Spinal cord (tissue), 9 donors: ENCODE measurements at regions not wholly inside any gene's neighbourhood (a gene's known extent, or its start where the extent isn't known, plus 50 kb on each side); places are given as distances from the start of the nearest gene placed in this dataset.

Experiments used
- DNase-seq, 6 donors: peaks; one replicate each; pipeline versions ENCODE4 v3.0.0 to v3.0.0-alpha.2; 2013 to 2015; ENCODE audit warnings: low spot score in 6 of 6, low read depth in 4 of 6
- H3K27ac ChIP-seq: one replicate; pipeline ENCODE4 v1.5.1; 2013; ENCODE audit warnings: low read depth, low read length, control low read depth
- H3K27me3 ChIP-seq: one replicate; pipeline ENCODE4 v1.6.1; 2013; ENCODE audit warnings: low read length; ENCODE audit not compliant: control insufficient read depth, insufficient read depth
- H3K36me3 ChIP-seq: one replicate; pipeline ENCODE4 v1.6.1; 2013; ENCODE audit warnings: low read length; ENCODE audit not compliant: control insufficient read depth, insufficient read depth
- H3K4me1 ChIP-seq: one replicate; pipeline ENCODE4 v1.6.1; 2013; ENCODE audit warnings: low read length; ENCODE audit not compliant: control insufficient read depth, insufficient read depth
- H3K4me3 ChIP-seq: one replicate; pipeline ENCODE4 v1.5.1; 2013; ENCODE audit warnings: low read depth, low read length, control low read depth
- H3K9me3 ChIP-seq: one replicate; pipeline ENCODE4 v1.6.1; 2013; ENCODE audit warnings: low read length; ENCODE audit not compliant: control insufficient read depth, insufficient read depth
- WGBS: methylation state at CpG from one replicate; pipeline ENCODE4 v1.1.5; 2013; ENCODE audit warnings: missing lambda C conversion rate; ENCODE audit not compliant: insufficient coverage; 5-methylcytosine and 5-hydroxymethylcytosine counted together
- donor health status: healthy.

DNA sequence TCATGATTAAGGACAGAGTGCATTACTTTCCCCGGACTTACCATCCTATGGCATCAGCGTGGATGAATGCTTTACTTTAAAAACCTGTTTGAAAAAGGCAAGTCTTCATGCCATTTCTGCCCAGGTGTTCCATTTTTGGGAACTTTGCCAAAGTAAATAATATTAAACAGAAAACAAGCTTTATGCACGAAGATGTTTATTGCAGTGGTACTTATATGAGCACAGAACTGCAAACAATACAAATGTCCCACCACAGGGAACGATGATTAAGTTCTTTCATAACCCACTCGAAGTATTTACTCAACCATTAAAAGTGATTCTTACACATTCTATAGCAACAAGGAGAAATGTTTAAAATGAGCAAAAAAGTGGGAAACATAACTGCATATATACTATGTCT lies 109.7 kb upstream of the GDF10 start:
- Histone ChIP-seq H3K4me1 (no peaks in the 10 kb centered on the region), H3K27me3 (no peaks in the 10 kb centered on the region), H3K27ac (no peak overlapping the region), H3K4me3 (no peak overlapping the region), H3K9me3 (no peaks in the 10 kb centered on the region), H3K36me3 (no peaks in the 10 kb centered on the region)
- DNase-seq, result no peak
- WGBS, result 100% methylated on average over 2 of the region's 5 CpGs

DNA sequence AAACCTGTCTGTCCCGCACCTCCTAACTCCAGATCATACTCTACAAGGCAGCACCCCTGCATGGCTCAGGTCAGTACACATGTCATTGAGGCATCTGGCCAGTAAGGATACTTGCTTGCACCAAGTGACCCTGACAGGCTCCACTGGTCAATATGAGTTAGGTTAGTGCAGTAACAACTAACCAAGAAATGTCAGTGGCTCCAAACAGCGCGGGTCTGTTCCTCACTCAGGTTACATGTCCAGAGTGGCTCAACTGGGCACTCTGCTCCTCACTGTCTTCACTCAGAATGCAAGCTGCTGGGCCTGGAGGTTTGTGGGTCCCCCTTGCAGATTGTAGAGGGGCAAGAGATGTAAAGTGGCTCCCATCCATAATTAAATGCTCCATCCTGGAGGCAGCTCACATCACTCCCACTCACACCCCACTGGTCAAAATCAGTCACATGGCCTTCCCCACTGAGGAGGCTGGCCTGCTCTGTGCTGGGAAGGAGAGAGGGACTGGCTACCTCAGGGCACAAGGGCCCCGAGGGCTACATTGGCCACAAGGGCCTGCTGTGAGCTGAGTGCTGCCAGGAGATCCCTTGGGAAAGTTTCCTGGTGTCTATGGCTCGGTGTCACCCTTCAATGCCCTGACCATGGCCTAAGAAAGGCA lies 109.1 kb upstream of the GDF10 start:
- Histone ChIP-seq H3K9me3 (no peaks in the 10 kb centered on the region), H3K36me3 (no peaks in the 10 kb centered on the region), H3K4me1 (no peaks in the 10 kb centered on the region), H3K4me3 (no peak overlapping the region), H3K27me3 (no peaks in the 10 kb centered on the region), H3K27ac (no peak overlapping the region)
- WGBS, result 84% methylated on average over 4 of the region's 5 CpGs
- DNase-seq, result no peak

DNA sequence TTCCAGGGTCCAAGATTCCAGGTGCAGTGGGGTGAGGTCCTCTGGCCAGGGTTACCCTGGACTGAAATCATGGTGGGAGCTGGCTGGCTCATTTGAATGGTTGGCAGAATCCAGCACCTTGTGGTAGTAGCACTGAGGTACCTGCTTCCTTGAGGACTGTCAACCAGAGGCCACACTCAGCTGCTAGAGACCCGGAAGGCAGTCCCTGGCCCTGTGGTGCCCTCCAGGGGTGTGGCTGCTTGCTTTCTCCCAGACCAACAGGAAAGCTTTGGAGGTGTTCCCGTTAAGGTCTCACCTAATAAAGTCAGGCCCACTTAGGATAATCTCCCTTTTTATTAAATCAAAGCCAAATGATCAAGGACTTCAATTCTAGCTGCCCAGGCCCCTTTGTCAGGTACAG lies 107.7 kb upstream of the GDF10 start:
- DNase-seq, result no peak
- H3K4me3 ChIP-seq, result no peak overlapping the region

DNA sequence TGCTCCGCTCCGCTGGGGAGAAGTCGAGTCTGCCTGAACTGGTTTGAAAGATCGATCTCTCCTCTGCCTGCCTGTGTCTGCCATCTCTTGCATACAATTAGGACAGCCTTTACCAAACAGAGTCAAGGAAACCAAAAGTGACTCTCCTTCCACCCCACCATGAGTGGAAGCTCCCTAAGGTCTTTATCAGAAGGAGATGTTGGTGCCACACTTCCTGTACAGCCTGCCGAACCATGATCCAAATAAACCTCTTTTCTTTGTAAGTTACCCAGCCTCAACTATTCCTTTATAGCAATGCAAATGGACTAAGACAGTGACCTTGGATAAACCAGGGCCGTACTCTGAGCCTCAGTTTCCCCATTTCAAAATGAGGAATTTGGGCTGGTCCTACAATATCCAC lies 106.3 kb upstream of the GDF10 start:
- Histone ChIP-seq H3K9me3 (no peaks in the 10 kb centered on the region), H3K27ac (no peak overlapping the region), H3K4me3 (no peak overlapping the region), H3K36me3 (no peaks in the 10 kb centered on the region), H3K4me1 (no peaks in the 10 kb centered on the region), H3K27me3 (no peaks in the 10 kb centered on the region)
- 97% methylated on average over 5 of the region's 6 CpGs for WGBS
- no peak for DNase-seq

More for the DNA sequence above, 107.7 kb upstream of the GDF10 start:
- no peaks in the 10 kb centered on the region for H3K9me3 ChIP-seq
- 61% methylated on average over 2 of the region's 2 CpGs for WGBS
- H3K4me1 ChIP-seq, result no peaks in the 10 kb centered on the region
- H3K27me3 ChIP-seq, result no peaks in the 10 kb centered on the region
- H3K27ac ChIP-seq, result no peak overlapping the region
- H3K36me3 ChIP-seq, result no peaks in the 10 kb centered on the region

DNA sequence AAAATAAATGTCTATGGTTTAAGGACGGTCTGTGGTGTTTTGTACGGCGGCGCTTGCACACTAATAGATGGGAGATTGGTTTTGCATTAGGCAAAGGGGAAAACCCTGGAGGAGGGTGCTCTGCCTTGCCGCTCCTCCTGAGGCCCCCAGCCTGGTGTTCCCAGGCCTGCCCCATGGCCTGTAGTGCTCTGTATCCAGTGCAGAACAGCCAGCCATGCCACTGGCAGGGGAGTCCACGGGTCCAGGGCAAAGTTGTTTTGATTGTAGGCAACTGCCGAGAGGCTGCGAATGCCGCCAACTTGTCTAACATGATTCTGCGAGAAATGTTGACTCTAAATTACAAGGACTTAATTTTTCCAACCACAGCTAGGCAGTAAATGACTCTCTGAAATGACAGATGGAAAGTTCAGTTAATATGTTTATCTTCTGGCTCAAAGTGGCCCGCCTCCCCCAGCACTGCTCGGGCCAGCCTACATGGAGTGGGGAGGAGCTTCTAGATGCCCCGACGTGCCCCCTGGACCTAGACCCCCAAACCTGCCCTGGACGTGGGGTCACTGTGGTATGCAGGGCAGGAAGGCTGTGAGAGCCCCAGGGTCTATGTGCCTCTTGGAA lies 104.6 kb upstream of the GDF10 start:
- DNase-seq, result no peak
- no peaks in the 10 kb centered on the region for H3K36me3 ChIP-seq
- no peaks in the 10 kb centered on the region for H3K4me1 ChIP-seq
- H3K4me3 ChIP-seq, result no peak overlapping the region
- no peaks in the 10 kb centered on the region for H3K9me3 ChIP-seq
- 90% methylated on average over 11 of the region's 15 CpGs for WGBS
- H3K27ac ChIP-seq, result no peak overlapping the region
- H3K27me3 ChIP-seq, result no peaks in the 10 kb centered on the region

DNA sequence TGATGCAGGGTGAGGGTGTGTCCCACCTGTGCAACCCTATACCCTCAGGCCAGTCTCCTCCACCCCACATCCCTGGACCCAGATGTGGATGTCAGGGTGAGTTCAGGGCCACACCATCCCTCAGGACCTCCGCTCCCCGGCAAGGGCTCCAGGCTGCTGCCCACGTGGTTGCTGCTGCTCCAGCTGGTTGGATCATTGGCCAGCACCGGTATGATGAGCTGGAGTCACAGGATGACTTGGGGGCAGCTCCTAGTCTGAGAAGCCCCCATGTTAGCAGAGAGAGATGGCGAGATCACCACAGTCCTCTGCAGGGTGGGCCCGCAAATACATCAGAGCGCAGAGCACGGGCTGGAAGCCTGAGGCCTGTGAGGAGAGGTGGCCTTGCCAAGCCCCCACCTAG lies 103.3 kb upstream of the GDF10 start:
- no peaks in the 10 kb centered on the region for H3K4me1 ChIP-seq
- no peak overlapping the region for H3K27ac ChIP-seq
- DNase-seq, result no peak
- H3K36me3 ChIP-seq, result no peaks in the 10 kb centered on the region
- H3K9me3 ChIP-seq, result no peaks in the 10 kb centered on the region
- WGBS, result 96% methylated on average over 8 of the region's 8 CpGs
- H3K27me3 ChIP-seq, result no peaks in the 10 kb centered on the region
- no peak overlapping the region for H3K4me3 ChIP-seq

DNA sequence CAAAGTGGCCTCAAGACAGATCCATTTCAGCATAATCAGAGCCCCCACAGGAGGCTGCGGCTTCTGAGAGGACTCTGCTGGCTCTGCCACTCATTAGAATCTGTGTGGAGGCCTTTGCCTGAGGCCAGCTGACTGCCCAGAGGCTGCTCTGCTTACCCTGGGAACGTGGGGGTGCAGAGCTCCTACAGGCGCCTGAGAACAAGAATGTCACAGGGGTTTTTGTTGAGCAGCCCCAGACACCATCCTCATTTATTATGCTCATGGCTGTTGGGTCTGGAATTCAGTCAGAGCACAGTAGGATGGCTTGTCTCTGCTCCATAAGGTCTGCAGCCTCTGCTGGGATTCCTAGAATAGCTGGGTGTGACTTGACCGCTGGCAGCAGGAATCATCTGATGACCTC lies 101.8 kb upstream of the GDF10 start:
- H3K36me3 ChIP-seq, result no peaks in the 10 kb centered on the region
- 83% methylated on average over 3 of the region's 4 CpGs for WGBS
- no peak for DNase-seq
- H3K27ac ChIP-seq, result no peak overlapping the region
- no peaks in the 10 kb centered on the region for H3K9me3 ChIP-seq
- H3K27me3 ChIP-seq, result no peaks in the 10 kb centered on the region
- no peaks in the 10 kb centered on the region for H3K4me1 ChIP-seq
- no peak overlapping the region for H3K4me3 ChIP-seq

DNA sequence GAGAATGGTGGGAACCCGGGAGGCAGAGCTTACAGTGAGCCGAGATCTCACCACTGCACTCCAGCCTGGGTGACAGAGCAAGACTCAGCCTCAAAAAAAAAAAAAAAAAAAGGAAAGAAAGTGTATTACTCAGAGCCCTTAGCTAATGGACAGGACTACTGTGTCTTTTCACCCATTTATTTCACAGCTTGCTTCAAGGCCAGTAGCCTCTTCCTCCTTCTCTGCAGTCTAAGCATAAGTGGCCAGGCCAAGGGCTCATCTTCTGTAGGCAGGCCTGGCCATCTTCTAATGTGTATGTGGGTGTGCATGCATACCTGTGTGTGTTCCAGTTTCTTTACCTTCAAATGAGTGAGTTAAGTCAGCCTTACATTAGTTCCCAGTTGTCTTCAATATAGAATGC lies 94.8 kb upstream of the GDF10 start:
- no peak for DNase-seq
- no peaks in the 10 kb centered on the region for H3K27me3 ChIP-seq
- H3K4me1 ChIP-seq, result no peaks in the 10 kb centered on the region
- no peak overlapping the region for H3K27ac ChIP-seq
- no peak overlapping the region for H3K4me3 ChIP-seq
- no peaks in the 10 kb centered on the region for H3K36me3 ChIP-seq
- 86% methylated on average over 1 of the region's 2 CpGs for WGBS
- H3K9me3 ChIP-seq, result no peaks in the 10 kb centered on the region

DNA sequence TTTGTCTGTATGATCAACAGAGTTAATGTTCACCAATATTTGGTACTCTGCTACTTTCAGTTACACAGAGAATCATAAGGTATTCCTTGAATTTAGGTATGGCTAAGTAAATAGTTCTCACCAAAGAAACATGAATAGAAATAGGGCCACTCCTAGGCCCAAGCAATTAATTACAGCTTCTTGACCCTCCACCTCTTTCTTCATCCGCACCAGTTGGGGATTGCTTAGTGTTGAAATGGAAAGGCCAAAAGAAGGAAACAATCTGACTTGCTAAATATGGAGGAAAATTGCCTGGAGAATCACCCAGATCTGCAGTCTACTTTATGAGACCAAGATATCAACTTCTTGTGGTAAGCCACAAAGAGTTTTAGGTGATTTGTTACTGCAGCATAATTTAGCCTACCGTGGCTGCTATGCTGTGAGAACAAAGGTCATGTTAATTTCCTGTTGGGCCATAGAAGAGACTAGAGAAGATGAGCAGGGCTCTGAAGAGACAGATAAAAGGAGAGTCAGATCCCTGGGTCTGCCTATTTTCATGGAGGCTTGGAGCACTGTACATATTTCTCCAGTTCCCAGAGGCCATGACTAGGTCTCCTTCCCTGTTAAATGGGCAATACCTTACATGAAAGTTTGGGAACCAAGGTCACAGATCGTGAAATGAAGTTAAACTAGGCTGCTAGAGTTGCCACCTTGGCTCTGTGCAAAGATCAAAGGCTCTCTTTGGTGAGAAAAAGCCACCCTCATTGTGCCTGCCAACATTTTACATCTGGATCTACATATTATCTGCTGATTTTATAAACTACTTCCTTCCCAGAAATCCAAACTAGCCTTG lies 93.3 kb upstream of the GDF10 start:
- 83% methylated on average over 2 of the region's 3 CpGs for WGBS

DNA sequence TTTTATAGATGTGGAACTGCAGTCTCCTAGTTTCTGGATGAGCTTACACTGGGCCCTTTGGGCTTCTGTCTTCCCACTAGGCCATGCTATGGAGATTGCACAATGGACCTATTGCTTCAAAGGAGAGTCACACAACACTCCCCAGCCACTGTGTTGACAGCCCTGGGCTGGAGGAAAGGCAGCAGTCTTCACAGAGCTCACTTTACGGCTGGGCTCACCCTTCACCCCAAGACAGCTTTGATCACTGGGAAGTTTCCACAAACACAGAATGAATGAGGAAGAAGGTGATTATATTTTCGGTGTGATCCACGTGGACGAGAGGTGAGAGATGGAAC lies 92.7 kb upstream of the GDF10 start:
- Histone ChIP-seq H3K4me1 (no peaks in the 10 kb centered on the region), H3K9me3 (no peaks in the 10 kb centered on the region), H3K4me3 (no peak overlapping the region), H3K36me3 (no peaks in the 10 kb centered on the region), H3K27me3 (no peaks in the 10 kb centered on the region), H3K27ac (no peak overlapping the region)
- WGBS, result no CpG with 5 or more reads among the region's 4 CpGs
- DNase-seq, result no peak

More for the DNA sequence above, 93.3 kb upstream of the GDF10 start:
- no peaks in the 10 kb centered on the region for H3K36me3 ChIP-seq
- no peak for DNase-seq
- no peaks in the 10 kb centered on the region for H3K4me1 ChIP-seq
- H3K9me3 ChIP-seq, result no peaks in the 10 kb centered on the region
- H3K27me3 ChIP-seq, result no peaks in the 10 kb centered on the region
- H3K27ac ChIP-seq, result no peak overlapping the region
- no peak overlapping the region for H3K4me3 ChIP-seq
